Astrocyte of the spinal cord (primary cell): ENCODE measurements at regions not wholly inside any gene's neighbourhood (a gene's known extent, or its start where the extent isn't known, plus 50 kb on each side); places are given as distances from the start of the nearest gene placed in this dataset.

Experiments used
- DNase-seq: peaks from one replicate; pipeline ENCODE4 v3.0.0; 2011; ENCODE audit warnings: low read depth, low spot score
- H3K4me3 ChIP-seq: 2 replicates; pipeline ENCODE4 v1.5.1; 2011; ENCODE audit warnings: low read depth, mild to moderate bottlenecking, low read length, moderate library complexity
- in situ Hi-C: cut with HindIII; loops from 2 replicates; pipeline ENCODE4 v1.10.0; 2017; ENCODE audit warnings: low sequenced_read_pairs
- TF ChIP-seq, protein P1 (sequence below): IDR thresholded peaks from 2 replicates; pipeline ENCODE4 v1.5.1; 2012; ENCODE audit warnings: low read depth, mild to moderate bottlenecking, low read length, inconsistent platforms

DNA sequence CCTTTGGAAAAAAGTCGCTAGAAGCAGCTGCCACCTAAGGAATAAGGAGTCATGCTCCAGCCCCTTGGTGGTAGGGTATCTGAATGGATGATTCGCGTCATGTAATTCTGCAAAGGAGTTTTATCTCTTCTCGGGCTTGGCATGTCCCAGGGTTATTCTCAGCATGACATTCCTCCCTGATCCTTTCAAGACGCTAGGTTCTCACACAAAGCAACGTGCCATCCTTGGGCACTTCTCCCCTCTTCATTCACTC lies 355.6 kb downstream of the MYCN start:
- in situ Hi-C loops: no loop called here
- TF ChIP-seq, protein P1, sequence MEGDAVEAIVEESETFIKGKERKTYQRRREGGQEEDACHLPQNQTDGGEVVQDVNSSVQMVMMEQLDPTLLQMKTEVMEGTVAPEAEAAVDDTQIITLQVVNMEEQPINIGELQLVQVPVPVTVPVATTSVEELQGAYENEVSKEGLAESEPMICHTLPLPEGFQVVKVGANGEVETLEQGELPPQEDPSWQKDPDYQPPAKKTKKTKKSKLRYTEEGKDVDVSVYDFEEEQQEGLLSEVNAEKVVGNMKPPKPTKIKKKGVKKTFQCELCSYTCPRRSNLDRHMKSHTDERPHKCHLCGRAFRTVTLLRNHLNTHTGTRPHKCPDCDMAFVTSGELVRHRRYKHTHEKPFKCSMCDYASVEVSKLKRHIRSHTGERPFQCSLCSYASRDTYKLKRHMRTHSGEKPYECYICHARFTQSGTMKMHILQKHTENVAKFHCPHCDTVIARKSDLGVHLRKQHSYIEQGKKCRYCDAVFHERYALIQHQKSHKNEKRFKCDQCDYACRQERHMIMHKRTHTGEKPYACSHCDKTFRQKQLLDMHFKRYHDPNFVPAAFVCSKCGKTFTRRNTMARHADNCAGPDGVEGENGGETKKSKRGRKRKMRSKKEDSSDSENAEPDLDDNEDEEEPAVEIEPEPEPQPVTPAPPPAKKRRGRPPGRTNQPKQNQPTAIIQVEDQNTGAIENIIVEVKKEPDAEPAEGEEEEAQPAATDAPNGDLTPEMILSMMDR: no peak
- DNase-seq: no peak
- H3K4me3 ChIP-seq: no peak overlapping the region

DNA sequence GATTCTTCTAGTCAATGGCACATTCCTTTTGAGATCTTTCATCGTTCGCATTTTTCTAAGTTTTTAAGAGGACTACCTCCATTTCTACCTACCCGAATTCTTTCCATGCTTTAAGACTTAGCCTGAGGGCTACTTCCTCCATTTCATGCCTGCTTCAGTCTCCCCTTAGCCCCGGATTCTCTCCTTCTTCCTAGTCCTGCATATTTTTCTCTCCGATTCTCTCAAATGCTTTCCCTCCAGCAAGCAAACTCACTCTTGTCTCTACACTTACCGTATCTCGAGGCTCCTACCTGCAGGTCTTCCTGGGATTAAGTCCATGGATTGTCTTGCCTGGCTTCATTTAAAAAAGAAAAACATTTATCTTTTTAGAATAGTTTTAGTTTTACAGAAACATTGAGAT lies 354.4 kb downstream of the MYCN start:
- in situ Hi-C loops: no loop called here
- TF ChIP-seq, protein P1: no peak
- no peak for DNase-seq
- no peak overlapping the region for H3K4me3 ChIP-seq

DNA sequence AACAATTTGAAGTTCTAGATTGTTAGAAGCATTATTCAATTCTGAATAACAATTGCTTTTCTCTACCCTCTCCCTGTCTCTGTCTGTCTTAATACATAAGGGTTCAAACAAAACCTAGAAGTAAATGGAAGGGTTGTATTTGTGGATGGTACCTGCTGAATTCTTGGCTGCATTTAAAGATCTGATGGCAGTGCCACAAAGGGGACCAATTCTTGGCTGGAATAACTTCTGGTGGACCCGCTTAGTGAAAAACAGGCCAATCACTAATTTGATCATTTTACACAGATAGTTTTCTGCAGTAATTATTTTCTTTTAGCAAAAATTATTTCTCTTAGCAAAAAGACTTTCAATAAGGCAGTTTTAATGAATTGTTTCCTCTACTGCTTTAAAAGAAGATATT lies 353.5 kb downstream of the MYCN start:
- in situ Hi-C loops: no loop called here
- H3K4me3 ChIP-seq: no peak overlapping the region
- DNase-seq: no peak
- TF ChIP-seq, protein P1: no peak

DNA sequence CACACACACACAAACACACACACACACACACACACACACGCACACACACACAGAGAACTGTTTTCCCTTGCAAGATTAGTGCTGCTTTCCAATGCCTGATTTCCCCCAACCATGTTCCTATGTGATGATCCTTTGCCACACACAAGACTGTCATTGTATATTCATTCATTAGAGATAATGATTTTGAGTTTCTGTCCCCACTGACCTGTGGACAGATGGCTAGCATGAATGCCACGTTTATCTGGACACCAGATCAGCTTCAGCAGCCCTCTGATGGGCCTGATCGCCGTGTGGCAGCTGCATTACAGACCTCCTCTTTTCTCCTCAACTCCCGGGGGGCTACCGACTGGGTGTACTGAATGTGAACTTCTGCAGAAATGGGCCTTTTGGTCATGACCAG lies 353.0 kb downstream of the MYCN start:
- no peak for DNase-seq
- in situ Hi-C loops: no loop called here
- H3K4me3 ChIP-seq: no peak overlapping the region
- TF ChIP-seq, protein P1: no peak

DNA sequence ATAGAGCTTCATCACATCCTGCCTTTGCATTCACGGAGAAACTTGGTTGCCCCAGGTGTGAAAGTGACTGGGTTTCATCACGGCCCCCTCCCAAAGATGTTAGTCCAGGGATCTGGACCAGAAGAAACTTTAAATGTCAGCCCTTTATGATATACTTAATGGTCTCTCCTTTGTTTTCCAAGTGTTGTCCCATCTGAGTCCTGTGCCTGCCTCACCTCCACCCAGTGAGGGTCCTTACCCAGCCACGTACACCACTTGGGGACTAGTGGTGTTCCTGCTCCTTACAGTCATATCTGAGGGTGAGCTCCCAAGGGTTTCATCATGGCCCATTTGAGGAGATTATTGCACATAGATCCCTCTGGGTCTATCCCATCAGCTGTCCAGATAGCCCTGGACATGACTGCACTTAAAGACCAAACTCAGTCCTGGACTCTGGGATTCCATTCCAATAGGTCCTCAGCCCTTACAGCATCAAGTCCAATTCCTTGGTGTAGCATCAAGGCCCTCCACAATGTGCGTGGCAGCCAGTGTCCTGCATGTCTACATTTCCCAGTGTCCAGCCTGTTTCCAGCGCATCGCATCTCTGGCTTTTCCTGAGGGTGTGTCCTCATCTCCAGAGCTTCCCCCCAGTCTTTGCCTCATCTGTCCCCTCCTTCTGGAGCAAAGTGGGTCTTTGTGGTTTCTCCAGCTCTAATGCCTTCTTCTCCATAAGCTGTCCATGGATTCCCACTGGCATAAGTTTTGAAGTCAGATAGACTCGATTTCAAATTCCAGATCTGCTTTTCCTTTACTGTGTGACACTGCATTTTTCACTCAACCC lies 351.6 kb downstream of the MYCN start:
- no peak overlapping the region for H3K4me3 ChIP-seq
- TF ChIP-seq, protein P1: no peak
- in situ Hi-C loops: no loop called here
- DNase-seq: no peak

DNA sequence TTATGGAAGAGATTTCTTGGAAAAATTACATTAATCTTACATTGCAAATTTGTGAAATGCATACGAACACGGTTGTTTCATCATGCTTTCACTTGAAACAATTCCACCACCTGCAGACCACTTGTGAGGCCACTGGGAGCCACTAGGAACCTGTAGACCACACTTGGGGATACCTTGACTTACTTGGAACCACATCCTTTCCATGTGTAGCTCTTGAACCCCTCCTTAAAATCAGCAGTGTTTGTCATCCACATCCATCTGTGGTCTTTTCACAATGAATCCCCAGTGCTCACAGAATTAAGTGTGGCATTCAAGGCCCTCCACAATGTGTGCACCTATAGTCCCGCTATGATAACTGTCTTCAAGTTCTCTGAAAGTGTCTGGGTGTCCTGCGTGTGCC lies 350.9 kb downstream of the MYCN start:
- no peak for DNase-seq
- in situ Hi-C loops: no loop called here
- TF ChIP-seq, protein P1: no peak
- no peak overlapping the region for H3K4me3 ChIP-seq
